HG03378 (cell line): ENCODE measurements at regions not wholly inside any gene's neighbourhood (a gene's known extent, or its start where the extent isn't known, plus 50 kb on each side); places are given as distances from the start of the nearest gene placed in this dataset.
"Not testable (repeated sequence)": the region's sequence is repeated elsewhere in the genome, so short reads cannot be mapped to it uniquely, and the experiment has no call there.

Experiments
- ATAC-seq: cut with Tn5 transposase; IDR thresholded peaks from one replicate; pipeline ENCODE4 v1.9.1; 2021; ENCODE audit warnings: mild to moderate bottlenecking, moderate library complexity; ENCODE audit not compliant: unreplicated experiment

DNA sequence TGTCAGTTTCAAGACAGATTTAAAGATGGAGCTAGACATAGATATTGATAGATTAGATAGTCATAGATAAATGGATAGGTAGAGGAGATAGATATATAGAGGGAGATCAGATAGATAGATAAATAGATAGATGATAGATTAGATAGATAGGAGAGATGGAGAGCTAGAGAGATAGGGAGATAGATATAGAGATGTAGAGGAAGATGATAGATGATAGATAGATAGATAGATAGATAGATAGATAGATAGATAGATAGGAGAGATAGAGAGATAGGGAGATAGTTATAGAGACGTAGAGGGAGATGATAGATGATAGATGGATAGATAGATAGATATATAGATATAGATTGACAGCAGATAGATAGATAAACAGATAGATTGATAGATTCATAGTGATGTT is 1038.8 kb upstream of the AUTS2 start:
- no peak for ATAC-seq

- ATAC-seq: no peak
These were observed 1035.9 kb upstream of the AUTS2 start for GRCh38 chr7:68562323-68562899.

GRCh38 chr7:68564306-68565135 is 1033.8 kb upstream of the AUTS2 start:
- ATAC-seq: no peak

DNA sequence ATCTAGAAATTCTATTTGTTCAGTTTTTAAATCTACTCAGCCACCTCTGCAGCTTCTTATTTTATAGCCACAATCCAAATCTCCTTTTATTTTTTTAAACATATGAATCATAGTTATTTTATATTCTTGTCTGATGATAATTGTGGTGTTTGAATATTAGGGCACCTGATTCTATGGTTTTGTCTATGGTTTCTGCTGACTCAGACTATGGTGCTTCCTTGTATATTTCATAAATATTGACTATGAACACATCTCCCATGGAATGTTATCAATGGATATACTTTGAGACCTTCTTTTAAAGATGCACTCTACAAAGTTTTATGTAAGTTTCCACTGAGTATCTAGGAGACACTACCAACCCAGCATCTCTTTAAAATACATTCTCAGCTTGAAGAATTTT is 1027.0 kb upstream of the AUTS2 start:
- ATAC-seq: no peak

- ATAC-seq: no peak
These were observed 1024.8 kb upstream of the AUTS2 start for GRCh38 chr7:68573271-68574005.

DNA sequence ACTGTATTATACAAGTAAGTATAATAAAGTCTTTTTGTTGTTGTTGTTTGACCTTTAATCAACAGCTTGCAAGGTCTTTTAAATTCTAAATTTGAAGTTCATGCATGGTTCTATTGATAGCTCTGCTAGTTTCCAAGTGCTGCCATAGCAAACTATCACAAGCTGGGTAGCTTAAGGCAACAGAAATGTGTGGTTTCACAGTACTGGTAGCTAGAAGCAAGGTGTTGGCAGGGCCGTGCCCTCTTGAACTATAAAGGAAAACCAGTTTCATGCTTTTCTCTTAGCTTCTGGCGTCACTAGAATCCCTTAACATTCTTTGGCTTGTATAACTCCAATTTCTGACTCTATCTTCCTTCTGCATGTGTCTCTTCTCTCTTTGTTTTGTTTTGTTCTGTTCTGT is 1021.9 kb upstream of the AUTS2 start:
- ATAC-seq: no peak

DNA sequence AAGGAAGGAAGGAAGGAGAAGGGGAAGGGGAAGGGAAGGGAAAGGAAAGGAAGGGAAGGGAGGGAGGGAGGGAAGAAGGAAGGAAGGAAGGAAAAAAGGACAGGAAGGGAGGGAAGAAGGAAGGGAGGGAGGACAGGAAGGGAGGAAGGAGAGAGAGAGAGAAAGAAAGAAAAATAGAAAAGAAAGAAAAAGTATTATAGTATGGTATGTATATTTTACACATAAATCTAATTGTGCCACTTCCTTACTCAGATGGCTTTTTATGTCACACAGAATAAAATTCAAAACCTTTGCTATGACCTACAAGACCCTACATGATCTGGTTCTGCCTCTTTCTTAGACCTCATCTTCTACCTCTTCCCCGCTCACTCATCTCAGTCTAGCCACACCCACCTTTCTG is 1016.9 kb upstream of the AUTS2 start:
- ATAC-seq: no peak

DNA sequence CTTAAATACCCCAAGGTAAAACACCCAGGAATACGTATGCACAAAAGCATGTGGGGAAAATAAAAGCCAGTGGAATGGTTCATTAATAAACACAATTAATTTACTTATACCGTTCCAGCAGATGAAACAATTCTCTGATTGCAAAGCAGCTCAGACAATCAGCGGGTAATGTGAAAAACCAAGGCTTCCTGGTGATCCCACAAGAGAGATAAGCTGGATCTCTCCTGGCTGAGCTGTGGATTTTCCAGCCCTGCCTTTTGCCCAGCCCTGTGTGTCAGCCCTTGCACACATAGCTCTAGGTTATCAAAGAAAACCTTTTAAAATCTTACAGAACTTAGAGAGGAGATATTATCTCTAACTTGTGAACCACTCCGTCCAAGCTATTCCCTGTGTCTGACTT is 1010.7 kb upstream of the AUTS2 start:
- no peak for ATAC-seq

DNA sequence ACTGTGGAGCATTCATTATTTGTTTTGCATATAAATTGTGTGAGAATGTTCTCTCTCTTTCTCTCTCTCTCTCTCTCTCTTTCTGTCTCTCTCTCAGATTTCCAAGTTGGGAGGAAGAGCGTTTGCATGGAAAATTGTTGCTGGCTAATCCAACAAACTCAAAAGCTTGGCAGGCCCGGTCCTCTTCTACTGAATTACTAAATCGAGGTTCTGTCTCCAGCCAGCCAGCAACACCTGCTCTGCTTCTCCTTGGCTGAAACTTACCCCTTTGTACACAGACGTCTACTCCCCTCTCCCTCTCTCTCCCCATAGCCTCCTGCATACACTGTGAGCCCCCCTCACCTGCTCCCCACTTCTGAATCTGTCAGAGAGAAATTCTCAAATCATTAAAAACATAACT is 996.4 kb upstream of the AUTS2 start:
- no peak for ATAC-seq

GRCh38 chr7:68604541-68604940 is 993.7 kb upstream of the AUTS2 start:
- ATAC-seq: no peak

DNA sequence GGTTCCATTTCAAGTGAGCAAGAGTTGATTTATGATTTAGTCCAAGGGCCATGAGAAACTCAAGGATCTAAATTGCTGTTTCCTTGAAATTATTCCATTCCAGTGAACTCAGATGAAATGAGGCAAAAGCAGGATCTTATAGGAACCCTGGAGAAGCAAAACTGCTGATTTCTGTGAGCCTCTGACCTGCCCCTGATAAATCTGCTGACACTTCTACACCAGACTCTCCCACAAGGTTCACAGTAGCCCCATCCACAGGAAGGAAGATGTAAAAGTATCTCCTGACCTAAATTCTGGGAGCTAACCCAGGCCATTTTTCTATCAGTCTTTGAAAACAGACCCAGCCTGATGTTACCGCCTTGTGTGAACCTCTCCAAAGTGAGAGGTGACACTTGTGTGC is 987.6 kb upstream of the AUTS2 start:
- ATAC-seq: no peak

DNA sequence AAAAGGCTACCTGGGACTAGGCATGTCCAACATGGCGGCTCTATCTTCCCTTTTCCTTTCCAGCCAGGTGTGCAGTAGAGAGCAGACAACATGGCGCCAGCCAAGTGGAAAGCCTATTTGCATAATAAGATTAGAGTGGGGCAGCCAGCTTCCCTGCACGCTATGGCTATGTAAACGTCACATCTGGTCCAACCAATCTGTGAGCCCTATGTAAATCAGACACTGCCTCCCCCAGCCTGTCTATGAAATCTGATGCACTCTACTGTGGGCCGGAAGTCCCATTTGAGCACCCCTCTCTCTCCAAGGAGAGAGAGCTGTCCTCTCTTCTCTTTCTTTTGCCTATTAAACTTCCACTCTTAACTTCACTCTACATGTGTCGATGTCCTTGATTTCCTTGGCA is 984.9 kb upstream of the AUTS2 start:
- no peak for ATAC-seq

DNA sequence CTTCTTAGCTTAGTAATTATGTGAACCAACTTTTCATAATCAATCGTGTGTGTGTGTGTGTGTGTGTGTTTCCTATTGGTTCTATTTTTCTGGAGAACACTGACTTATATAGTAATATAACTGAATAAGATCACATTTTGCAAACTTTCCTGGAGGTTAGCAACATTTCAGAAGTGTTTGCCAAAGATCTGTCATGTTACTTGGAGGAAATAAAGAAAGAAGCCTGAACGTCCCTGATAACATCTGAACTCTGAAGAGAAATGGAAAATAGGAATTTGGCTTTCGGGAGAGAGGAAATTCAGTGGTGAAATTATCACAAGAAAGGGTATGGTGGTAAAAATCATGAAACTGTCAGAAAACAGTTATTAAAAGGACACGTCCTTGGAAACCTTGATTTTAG is 984.4 kb upstream of the AUTS2 start:
- no peak for ATAC-seq

DNA sequence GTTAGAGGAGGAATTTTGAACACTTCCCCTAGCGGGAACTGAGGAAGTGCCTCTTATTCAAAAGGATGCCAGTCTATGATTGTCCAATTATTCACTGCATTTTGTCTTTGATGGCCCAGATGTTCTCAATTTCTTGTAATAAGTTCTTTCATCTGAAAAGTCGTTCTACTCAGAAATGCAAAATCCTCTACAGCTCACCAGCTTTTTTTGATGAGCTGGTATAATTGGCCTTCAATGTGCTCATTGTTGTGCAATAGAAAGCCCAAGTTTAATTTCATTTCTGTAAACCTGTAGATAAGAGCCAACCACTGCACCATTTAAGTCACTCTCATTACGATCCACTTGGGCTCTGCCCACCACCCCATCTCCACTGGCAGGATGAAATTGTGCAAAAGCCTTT is 978.7 kb upstream of the AUTS2 start:
- no peak for ATAC-seq

DNA sequence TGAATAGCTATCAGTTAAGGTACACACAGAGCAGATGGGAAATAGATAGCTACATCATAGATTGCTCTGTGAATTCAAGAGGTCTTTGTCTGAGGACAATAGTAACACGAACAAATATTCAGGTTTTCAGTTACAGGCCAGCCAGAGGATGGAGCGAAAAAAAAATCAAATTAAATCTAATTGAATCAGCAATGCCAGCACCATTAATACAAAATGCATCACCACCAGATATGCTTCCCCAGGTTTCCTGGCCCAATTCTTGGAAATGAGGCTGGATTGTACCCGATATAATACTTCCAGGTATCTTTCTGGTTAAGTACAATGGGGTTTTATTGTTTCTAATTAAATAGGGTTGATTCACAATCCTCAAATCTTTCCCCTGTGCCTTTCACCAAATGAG is 975.8 kb upstream of the AUTS2 start:
- no peak for ATAC-seq

DNA sequence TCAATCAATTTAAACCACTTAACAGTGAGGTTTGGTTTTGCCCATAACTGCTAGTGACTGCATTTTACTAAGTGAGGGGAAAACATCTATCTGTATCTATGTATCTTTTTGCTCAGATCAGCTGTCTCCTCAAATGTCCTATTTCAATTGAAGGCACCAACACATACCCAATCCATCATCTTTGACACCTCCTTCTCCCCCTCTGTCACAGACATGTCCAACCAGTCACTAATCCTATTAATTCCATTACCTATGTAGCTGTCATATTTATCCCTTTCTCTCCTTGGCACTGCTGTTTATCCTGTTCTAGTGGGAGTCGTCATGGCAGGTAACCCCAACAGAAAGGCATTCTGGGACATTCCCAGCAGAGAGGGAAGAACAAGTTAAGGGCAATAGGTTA is 975.2 kb upstream of the AUTS2 start:
- ATAC-seq: no peak

DNA sequence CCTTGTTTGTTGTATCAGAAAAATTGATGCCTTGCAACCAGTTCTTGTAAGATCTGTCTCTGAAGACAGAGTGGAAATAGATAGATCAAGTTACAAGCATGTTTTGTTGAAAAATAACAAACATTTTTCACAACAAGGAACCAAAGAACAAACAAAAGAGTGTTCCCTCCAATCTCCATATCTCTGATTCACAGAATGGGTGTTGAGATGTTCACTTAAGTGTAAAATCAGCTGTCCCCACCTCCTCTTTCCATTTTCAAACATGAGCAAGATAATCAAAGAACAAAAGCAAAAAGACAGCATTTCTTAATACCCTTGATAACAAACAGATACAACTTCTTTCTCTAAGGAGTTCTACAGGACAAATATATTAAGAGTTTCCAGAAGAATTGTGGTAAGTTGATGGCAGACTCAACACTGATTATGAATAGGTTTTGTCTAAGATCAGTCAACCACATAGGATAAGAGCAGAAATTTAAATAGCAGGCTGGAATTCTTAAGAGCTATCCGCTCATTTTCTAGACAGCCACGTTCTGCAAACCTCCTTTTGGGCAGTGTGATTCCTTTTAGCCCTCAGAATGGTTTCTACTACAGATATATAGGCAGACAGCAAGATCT is 970.9 kb upstream of the AUTS2 start:
- ATAC-seq: no peak

DNA sequence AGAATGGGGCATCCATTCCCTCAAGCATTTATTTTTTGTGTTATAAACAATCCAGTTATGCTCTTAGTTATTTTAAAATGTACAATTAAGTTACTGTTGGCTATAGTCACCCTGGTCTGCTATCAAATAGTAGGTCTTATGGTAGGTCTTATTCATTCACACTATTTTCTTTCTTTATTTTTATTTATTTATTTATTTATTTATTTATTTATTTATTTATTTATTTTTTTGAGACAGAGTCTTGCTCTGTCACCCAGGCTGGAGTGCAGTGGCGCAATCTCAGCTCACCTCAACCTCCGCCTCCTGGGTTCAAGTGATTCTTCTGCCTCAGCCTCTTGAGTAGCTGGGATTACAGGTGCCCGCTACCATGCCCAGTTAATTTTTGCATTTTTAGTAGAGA is 967.4 kb upstream of the AUTS2 start:
- not testable (repeated sequence) for ATAC-seq

DNA sequence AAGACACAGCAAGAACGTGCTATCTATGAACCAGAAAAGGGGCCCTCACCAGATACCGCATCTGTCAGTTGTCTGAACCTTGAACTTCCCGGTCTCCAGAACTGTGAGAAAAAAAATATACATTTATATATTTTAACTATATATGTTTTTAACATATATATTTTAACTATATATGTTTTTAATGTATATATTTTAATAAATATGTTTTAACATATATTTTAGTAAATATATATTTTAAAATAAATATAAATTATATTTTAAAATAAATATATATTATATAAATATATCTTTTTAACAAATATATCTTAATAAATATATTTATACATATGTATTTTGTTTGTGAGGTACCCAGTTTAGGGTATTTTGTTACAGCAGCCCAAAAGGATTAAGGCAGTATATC is 958.2 kb upstream of the AUTS2 start:
- no peak for ATAC-seq

GRCh38 chr7:68642727-68643126 is 955.5 kb upstream of the AUTS2 start:
- no peak for ATAC-seq

- no peak for ATAC-seq
These were observed 934.9 kb upstream of the AUTS2 start for GRCh38 chr7:68663392-68663791.

DNA sequence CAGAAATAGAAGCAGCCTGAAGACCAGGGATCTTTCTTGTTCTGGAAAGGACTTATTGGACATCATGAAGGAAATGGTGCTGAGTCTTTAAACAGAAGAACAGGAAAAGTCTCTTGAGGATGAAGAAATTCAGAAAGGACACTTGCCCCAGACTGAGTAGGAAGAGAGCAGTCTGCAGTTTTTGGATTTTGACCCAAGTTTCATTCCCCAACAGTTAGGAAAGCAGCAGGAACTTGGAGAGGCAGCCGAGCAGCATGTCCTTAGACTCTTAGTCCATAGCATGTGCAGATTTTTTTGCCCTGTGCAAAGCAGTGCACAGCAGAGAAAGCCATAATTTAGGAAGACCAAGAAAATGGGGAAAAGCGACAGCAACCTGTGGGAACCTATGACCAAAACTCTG is 927.2 kb upstream of the AUTS2 start:
- ATAC-seq: no peak
